Keratinocyte (primary cell): ENCODE measurements at regions not wholly inside any gene's neighbourhood (a gene's known extent, or its start where the extent isn't known, plus 50 kb on each side); places are given as distances from the start of the nearest gene placed in this dataset.

Experiments used
- DNase-seq: peaks from one replicate; pipeline ENCODE4 v3.0.0-alpha.2; 2011; ENCODE audit warnings: low read depth, missing footprints, low spot score
- FAIRE-seq: peaks from 2 replicates; lab custom pipeline; 2011; peaks lifted over from hg19 to GRCh38; lab: Jason Lieb, UNC
- H2AFZ ChIP-seq: 2 replicates; pipeline ENCODE4 v1.6.0; 2012; ENCODE audit warnings: low read length, control low read depth, inconsistent platforms; ENCODE audit not compliant: control insufficient read depth
- H3K27ac ChIP-seq: 2 replicates; pipeline ENCODE4 v1.5.1; 2011; ENCODE audit warnings: low read length; ENCODE audit not compliant: control insufficient read depth, insufficient read depth
- H3K27me3 ChIP-seq: 3 replicates; pipeline ENCODE4 v1.6.0; 2011; ENCODE audit warnings: low read length; ENCODE audit not compliant: control insufficient read depth, insufficient read depth; ENCODE audit errors: extremely low read depth
- H3K36me3 ChIP-seq, 2 experiments: 2 replicates in 1 of 2; 3 replicates in 1 of 2; pipeline ENCODE4 v1.5.1; 2011; ENCODE audit warnings: low read length in 2 of 2, mild to moderate bottlenecking in 1 of 2; ENCODE audit not compliant: control insufficient read depth in 2 of 2, insufficient read depth in 2 of 2; ENCODE audit errors: extremely low read depth in 1 of 2
- H3K4me1 ChIP-seq: 3 replicates; pipeline ENCODE4 v1.5.1; 2011; ENCODE audit warnings: low read length; ENCODE audit not compliant: control insufficient read depth, insufficient read depth; ENCODE audit errors: extremely low read depth
- H3K4me2 ChIP-seq: 3 replicates; pipeline ENCODE4 v1.6.0; 2011; ENCODE audit warnings: low read depth, low read length; ENCODE audit not compliant: control insufficient read depth, insufficient read depth; ENCODE audit errors: extremely low read depth
- H3K4me3 ChIP-seq, 3 experiments: fragments of 200-600 bp in 1 of 3; sonication (generic) in 1 of 3; 2 replicates in 2 of 3; 3 replicates in 1 of 3; pipeline ENCODE4 v1.5.1; 2011 to 2016; ENCODE audit warnings: low read length in 3 of 3, mild to moderate bottlenecking in 3 of 3, control low read depth in 2 of 3, inconsistent platforms in 1 of 3, low read depth in 1 of 3, mixed read lengths in 1 of 3, mixed run types in 1 of 3, moderate library complexity in 1 of 3; ENCODE audit not compliant: control insufficient read depth in 2 of 3, insufficient read depth in 2 of 3; ENCODE audit errors: extremely low read depth in 1 of 3
- H3K79me2 ChIP-seq: 2 replicates; pipeline ENCODE4 v1.6.0; 2012; ENCODE audit warnings: low read length; ENCODE audit not compliant: control insufficient read depth, insufficient read depth
- H3K9ac ChIP-seq: 3 replicates; pipeline ENCODE4 v1.6.0; 2011; ENCODE audit warnings: low read length; ENCODE audit not compliant: control insufficient read depth, insufficient read depth; ENCODE audit errors: extremely low read depth
- H3K9me1 ChIP-seq: 3 replicates; pipeline ENCODE4 v1.6.0; 2011; ENCODE audit warnings: low read length; ENCODE audit not compliant: control insufficient read depth, insufficient read depth; ENCODE audit errors: extremely low read depth
- H3K9me3 ChIP-seq: 2 replicates; pipeline ENCODE4 v1.5.1; 2012; ENCODE audit warnings: low read depth, low read length; ENCODE audit not compliant: control insufficient read depth
- H4K20me1 ChIP-seq: 3 replicates; pipeline ENCODE4 v1.6.0; 2011; ENCODE audit warnings: low read length; ENCODE audit not compliant: control insufficient read depth, insufficient read depth; ENCODE audit errors: extremely low read depth
- CTCF ChIP-seq, 3 experiments: IDR thresholded peaks in 1 of 3; conservative IDR thresholded peaks in 1 of 3; optimal IDR thresholded peaks in 1 of 3; 2 replicates in 2 of 3; 3 replicates in 1 of 3; pipeline versions ENCODE3 to v1.5.1; 2011; ENCODE audit warnings: low read length in 3 of 3, mild to moderate bottlenecking in 3 of 3, moderate library complexity in 2 of 3, control low read depth in 1 of 3, inconsistent platforms in 1 of 3; ENCODE audit not compliant: insufficient read depth in 2 of 3; ENCODE audit errors: extremely low read depth in 1 of 3
- EZH2 ChIP-seq: IDR thresholded peaks from one replicate; pipeline ENCODE4 v1.6.1; 2012; ENCODE audit warnings: inconsistent platforms, mild to moderate bottlenecking, low read length, moderate library complexity
- dilution Hi-C: fragments of 300-500 bp; cut with MboI; formaldehyde crosslinking; loops from one replicate; pipeline ENCODE4 v1.7.0; 2020; ENCODE audit warnings: low sequenced_read_pairs; ENCODE audit not compliant: extremely low pct_ligation_motif_present

DNA sequence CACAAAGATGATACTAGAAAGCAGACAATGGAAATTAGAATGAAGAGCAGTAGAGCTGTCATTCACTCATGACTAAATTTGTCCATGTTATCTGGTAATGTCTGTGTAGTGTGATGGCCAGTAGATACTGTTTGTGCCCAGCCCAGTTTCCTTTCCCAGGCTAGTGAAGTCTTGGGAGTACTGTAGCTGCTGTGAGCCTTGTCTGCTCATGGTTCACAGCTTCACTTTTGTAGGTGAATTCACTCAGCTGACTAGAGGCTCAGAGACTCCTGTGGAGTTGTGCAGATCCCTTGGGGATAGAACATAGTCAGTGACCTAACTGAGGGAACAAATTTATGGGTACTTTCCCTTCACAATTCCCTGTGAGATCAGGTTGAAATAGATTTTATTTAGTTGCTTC is 572.5 kb downstream of the ARL4A start:
- DNase-seq: no peak
- dilution Hi-C loops: loop anchor here (25.0 kb wide), 1 partner anchor 573 kb away; the partner anchor contains the start of gene ARL4A
- FAIRE-seq: no peak

DNA sequence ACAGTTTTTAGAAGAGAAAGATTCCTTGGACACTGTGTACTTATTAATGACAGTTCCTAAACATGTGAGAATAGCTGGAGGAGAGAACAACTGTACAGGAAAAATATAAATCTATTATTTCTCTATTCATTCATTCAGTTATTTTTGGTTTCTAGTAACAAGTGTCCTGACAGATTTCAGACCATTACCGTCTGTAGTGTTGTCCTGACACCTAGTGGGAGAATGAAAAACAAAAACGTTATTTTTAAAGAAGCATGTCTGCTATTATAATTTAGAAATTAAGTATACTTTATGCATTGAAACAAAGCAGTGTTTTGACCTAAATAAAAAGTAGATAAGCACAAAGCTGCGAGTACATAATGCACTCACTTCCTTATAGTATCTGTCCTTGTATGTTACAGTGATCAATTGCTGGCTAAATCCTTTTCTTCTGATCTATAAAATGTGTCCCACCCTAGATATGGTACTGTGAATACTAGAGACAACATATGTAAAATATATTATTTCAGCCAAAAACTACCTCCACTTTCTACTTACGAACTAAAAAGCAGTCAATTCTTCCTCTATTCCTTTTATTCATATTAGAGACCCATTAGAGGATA is 575.6 kb downstream of the ARL4A start:
- Histone ChIP-seq H3K9me3 (no peaks in the 10 kb centered on the region), H2AFZ (no peak overlapping the region)
- FAIRE-seq: no peak

More for the DNA sequence above, 572.5 kb downstream of the ARL4A start:
- H3K9ac ChIP-seq: no peak overlapping the region
- no peaks in the 10 kb centered on the region for H3K9me3 ChIP-seq
- no peaks in the 10 kb centered on the region for H4K20me1 ChIP-seq
- H3K27ac ChIP-seq: no peak overlapping the region
- H3K27me3 ChIP-seq: no peaks in the 10 kb centered on the region
- no peak overlapping the region for H2AFZ ChIP-seq
- no peaks in the 10 kb centered on the region for H3K79me2 ChIP-seq
- H3K4me1 ChIP-seq: no peaks in the 10 kb centered on the region
- H3K4me3 ChIP-seq: no peak overlapping the region
- no peak overlapping the region for H3K4me2 ChIP-seq
- no peaks in the 10 kb centered on the region for H3K36me3 ChIP-seq
- TF ChIP-seq CTCF (optimal IDR thresholded peaks at IDR 0.05 in 1 of 3, IDR thresholded peaks at IDR 0.05 in 1 of 3, conservative IDR thresholded peaks at IDR 0.05 in 1 of 3; ENCODE audit: extremely low read depth in 1 of 3, insufficient read depth in 2 of 3, low read length in 3 of 3) (no peak), EZH2 (no peak)
- no peaks in the 10 kb centered on the region for H3K9me1 ChIP-seq

More for the DNA sequence above, 575.6 kb downstream of the ARL4A start:
- Histone ChIP-seq H3K4me3 (no peak overlapping the region), H3K4me2 (no peak overlapping the region), H3K36me3 (no peaks in the 10 kb centered on the region), H4K20me1 (no peaks in the 10 kb centered on the region), H3K4me1 (no peaks in the 10 kb centered on the region), H3K79me2 (no peaks in the 10 kb centered on the region), H3K27me3 (no peaks in the 10 kb centered on the region), H3K27ac (no peak overlapping the region), H3K9ac (no peak overlapping the region), H3K9me1 (no peaks in the 10 kb centered on the region)
- dilution Hi-C loops: loop anchor here (25.0 kb wide), 1 partner anchor 576 kb away; the partner anchor contains the start of gene ARL4A
- TF ChIP-seq CTCF (optimal IDR thresholded peaks at IDR 0.05 in 1 of 3, IDR thresholded peaks at IDR 0.05 in 1 of 3, conservative IDR thresholded peaks at IDR 0.05 in 1 of 3; ENCODE audit: extremely low read depth in 1 of 3, insufficient read depth in 2 of 3, low read length in 3 of 3): peak in 1 of 3 experiments; percentile 46
- TF ChIP-seq EZH2: no peak
- no peak for DNase-seq
